Fibroblast of lung (primary cell): ENCODE measurements at regions not wholly inside any gene's neighbourhood (a gene's known extent, or its start where the extent isn't known, plus 50 kb on each side); places are given as distances from the start of the nearest gene placed in this dataset.

Source experiments
- DNase-seq, 2 donors: peaks; one replicate each; pipeline versions ENCODE4 v3.0.0 to v3.0.0-alpha.2; 2010; ENCODE audit warnings: low read depth in 2 of 2
- H2AFZ ChIP-seq: 2 replicates; pipeline ENCODE4 v1.5.1; 2012; ENCODE audit warnings: low read length, control low read depth, inconsistent platforms
- H3K27ac ChIP-seq: 2 replicates; pipeline ENCODE4 v1.5.1; 2011; ENCODE audit warnings: low read length, control low read depth; ENCODE audit not compliant: insufficient read depth
- H3K27me3 ChIP-seq: 2 replicates; pipeline ENCODE4 v1.5.1; 2011; ENCODE audit warnings: mild to moderate bottlenecking, low read length; ENCODE audit not compliant: control insufficient read depth, insufficient read depth
- H3K36me3 ChIP-seq: 2 replicates; pipeline ENCODE4 v1.5.1; 2011; ENCODE audit warnings: low read length; ENCODE audit not compliant: control insufficient read depth, insufficient read depth
- H3K4me1 ChIP-seq: 2 replicates; pipeline ENCODE4 v1.5.1; 2011; ENCODE audit warnings: low read length; ENCODE audit not compliant: control insufficient read depth, insufficient read depth; ENCODE audit errors: extremely low read depth
- H3K4me2 ChIP-seq: 2 replicates; pipeline ENCODE4 v1.5.1; 2011; ENCODE audit warnings: low read length, control low read depth; ENCODE audit not compliant: insufficient read depth; ENCODE audit errors: extremely low read depth
- H3K4me3 ChIP-seq, 4 experiments: fragments of 200-600 bp in 1 of 4; sonication (generic) in 1 of 4; replicated peaks in 1 of 4; 2 replicates each; pipeline ENCODE4 v1.5.1; 2011 to 2016; ENCODE audit warnings: low read length in 4 of 4, low read depth in 3 of 4, mild to moderate bottlenecking in 3 of 4, control low read depth in 2 of 4, inconsistent platforms in 1 of 4, mixed read lengths in 1 of 4; ENCODE audit not compliant: insufficient read depth in 1 of 4; ENCODE audit errors: control extremely low read depth in 1 of 4
- H3K79me2 ChIP-seq: 2 replicates; pipeline ENCODE4 v1.5.1; 2012; ENCODE audit warnings: mild to moderate bottlenecking, low read length, inconsistent platforms; ENCODE audit not compliant: control insufficient read depth, insufficient read depth
- H3K9ac ChIP-seq: 2 replicates; pipeline ENCODE4 v1.5.1; 2011; ENCODE audit warnings: mild to moderate bottlenecking, low read length, control low read depth; ENCODE audit not compliant: insufficient read depth
- H3K9me3 ChIP-seq: 2 replicates; pipeline ENCODE4 v1.5.1; 2012; ENCODE audit warnings: low read depth, low read length; ENCODE audit not compliant: control insufficient read depth, insufficient read depth
- H4K20me1 ChIP-seq: 2 replicates; pipeline ENCODE4 v1.5.1; 2011; ENCODE audit warnings: low read length; ENCODE audit not compliant: control insufficient read depth, insufficient read depth; ENCODE audit errors: extremely low read depth
- EZH2 ChIP-seq: IDR thresholded peaks from 2 replicates; pipeline ENCODE4 v1.5.1; 2012; ENCODE audit warnings: low read length, control low read depth, mild to moderate bottlenecking; ENCODE audit errors: missing control alignments
- TF ChIP-seq, protein P1 (sequence below), 2 donors: IDR thresholded peaks in 1 of 2; conservative IDR thresholded peaks in 1 of 2; 1 replicate in 1 of 2; 2 replicates in 1 of 2; pipeline ENCODE4 v1.5.1; 2011 to 2012; ENCODE audit warnings: low read length in 2 of 2, control low read depth in 1 of 2, inconsistent platforms in 1 of 2, low read depth in 1 of 2, mild to moderate bottlenecking in 1 of 2

- Histone ChIP-seq H3K27ac (no peak overlapping the region), H4K20me1 (no peaks in the 10 kb centered on the region)
- TF ChIP-seq, protein P1, sequence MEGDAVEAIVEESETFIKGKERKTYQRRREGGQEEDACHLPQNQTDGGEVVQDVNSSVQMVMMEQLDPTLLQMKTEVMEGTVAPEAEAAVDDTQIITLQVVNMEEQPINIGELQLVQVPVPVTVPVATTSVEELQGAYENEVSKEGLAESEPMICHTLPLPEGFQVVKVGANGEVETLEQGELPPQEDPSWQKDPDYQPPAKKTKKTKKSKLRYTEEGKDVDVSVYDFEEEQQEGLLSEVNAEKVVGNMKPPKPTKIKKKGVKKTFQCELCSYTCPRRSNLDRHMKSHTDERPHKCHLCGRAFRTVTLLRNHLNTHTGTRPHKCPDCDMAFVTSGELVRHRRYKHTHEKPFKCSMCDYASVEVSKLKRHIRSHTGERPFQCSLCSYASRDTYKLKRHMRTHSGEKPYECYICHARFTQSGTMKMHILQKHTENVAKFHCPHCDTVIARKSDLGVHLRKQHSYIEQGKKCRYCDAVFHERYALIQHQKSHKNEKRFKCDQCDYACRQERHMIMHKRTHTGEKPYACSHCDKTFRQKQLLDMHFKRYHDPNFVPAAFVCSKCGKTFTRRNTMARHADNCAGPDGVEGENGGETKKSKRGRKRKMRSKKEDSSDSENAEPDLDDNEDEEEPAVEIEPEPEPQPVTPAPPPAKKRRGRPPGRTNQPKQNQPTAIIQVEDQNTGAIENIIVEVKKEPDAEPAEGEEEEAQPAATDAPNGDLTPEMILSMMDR (conservative IDR thresholded peaks at IDR 0.05 in 1 of 2, IDR thresholded peaks at IDR 0.05 in 1 of 2; ENCODE audit: low read depth in 1 of 2, low read length in 2 of 2): no peak
- TF ChIP-seq EZH2: no peak
These were observed 390.6 kb downstream of the NDFIP2 start for GRCh38 chr13:79871594-79871993.

DNA sequence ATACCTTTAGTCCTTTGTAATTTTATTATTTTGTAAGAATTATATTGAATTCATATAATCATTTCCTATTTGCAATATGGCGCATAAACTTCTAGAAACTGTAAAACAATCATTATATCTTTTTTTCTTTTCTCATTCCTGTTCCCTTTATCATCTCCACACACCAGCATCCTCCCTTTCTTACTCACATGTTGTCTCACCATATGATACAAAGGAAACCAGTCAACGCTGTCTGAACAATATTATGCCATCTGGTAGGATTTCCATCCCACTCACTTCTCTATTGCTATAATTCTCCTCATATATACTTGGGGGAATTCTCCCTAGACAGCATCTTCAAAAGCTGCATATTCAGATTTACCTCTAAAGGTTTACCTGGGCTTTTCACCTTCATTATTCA is 389.8 kb downstream of the NDFIP2 start:
- no peak overlapping the region for H3K27ac ChIP-seq
- DNase-seq: peak in 1 of 2 donors; percentile 28
- no peaks in the 10 kb centered on the region for H4K20me1 ChIP-seq
- H3K9me3 ChIP-seq: no peaks in the 10 kb centered on the region
- H3K9ac ChIP-seq: no peak overlapping the region
- H3K36me3 ChIP-seq: no peaks in the 10 kb centered on the region
- H3K79me2 ChIP-seq: no peaks in the 10 kb centered on the region
- H3K4me2 ChIP-seq: no peak overlapping the region
- no peak overlapping the region for H3K4me3 ChIP-seq
- no peak overlapping the region for H2AFZ ChIP-seq
- TF ChIP-seq EZH2: no peak
- TF ChIP-seq, protein P1 (conservative IDR thresholded peaks at IDR 0.05 in 1 of 2, IDR thresholded peaks at IDR 0.05 in 1 of 2; ENCODE audit: low read depth in 1 of 2, low read length in 2 of 2): no peak
- H3K27me3 ChIP-seq: no peaks in the 10 kb centered on the region
- H3K4me1 ChIP-seq: no peaks in the 10 kb centered on the region

More at GRCh38 chr13:79871594-79871993, 390.6 kb downstream of the NDFIP2 start:
- Histone ChIP-seq H3K79me2 (no peaks in the 10 kb centered on the region), H3K4me2 (no peak overlapping the region), H3K4me3 (no peak overlapping the region), H3K9me3 (no peaks in the 10 kb centered on the region), H3K9ac (no peak overlapping the region), H2AFZ (no peak overlapping the region), H3K4me1 (no peaks in the 10 kb centered on the region), H3K36me3 (no peaks in the 10 kb centered on the region), H3K27me3 (no peaks in the 10 kb centered on the region)
- no peak for DNase-seq

GRCh38 chr13:79870123-79870522 is 389.2 kb downstream of the NDFIP2 start:
- no peak overlapping the region for H3K4me3 ChIP-seq
- H3K79me2 ChIP-seq: no peaks in the 10 kb centered on the region
- H3K9me3 ChIP-seq: no peaks in the 10 kb centered on the region
- no peaks in the 10 kb centered on the region for H3K4me1 ChIP-seq
- TF ChIP-seq, protein P1 (conservative IDR thresholded peaks at IDR 0.05 in 1 of 2, IDR thresholded peaks at IDR 0.05 in 1 of 2; ENCODE audit: low read depth in 1 of 2, low read length in 2 of 2): no peak
- no peak for TF ChIP-seq EZH2
- no peak overlapping the region for H2AFZ ChIP-seq
- no peaks in the 10 kb centered on the region for H4K20me1 ChIP-seq
- DNase-seq: peak; percentile 36 to 49
- H3K36me3 ChIP-seq: no peaks in the 10 kb centered on the region
- H3K27me3 ChIP-seq: no peaks in the 10 kb centered on the region
- H3K27ac ChIP-seq: no peak overlapping the region
- H3K4me2 ChIP-seq: no peak overlapping the region
- no peak overlapping the region for H3K9ac ChIP-seq
